B cell (primary cell): ENCODE measurements at regions not wholly inside any gene's neighbourhood (a gene's known extent, or its start where the extent isn't known, plus 50 kb on each side); places are given as distances from the start of the nearest gene placed in this dataset.

Source experiments
- CTCF ChIP-seq: fragments of 200-600 bp; IDR thresholded peaks from one replicate; pipeline ENCODE4 v1.8.0; 2022; ENCODE audit warnings: antibody characterized with exemption, mild to moderate bottlenecking
- EZH2 ChIP-seq: IDR thresholded peaks from 2 replicates; pipeline ENCODE4 v1.6.1; 2012; ENCODE audit warnings: borderline replicate concordance, low read depth, mild to moderate bottlenecking, moderate library complexity, low read length; ENCODE audit not compliant: insufficient read depth, poor library complexity, severe bottlenecking

GRCh38 chrX:147485207-147485606, 426.5 kb upstream of the FMR1 start:
- TF ChIP-seq CTCF = no peak
- TF ChIP-seq EZH2 = no peak
